PC-3 (cell line): ENCODE measurements at regions not wholly inside any gene's neighbourhood (a gene's known extent, or its start where the extent isn't known, plus 50 kb on each side); places are given as distances from the start of the nearest gene placed in this dataset.

Source experiments
- ATAC-seq: fragments of 200-7000 bp; cut with Tn5 transposase; 2 replicates; pipeline ENCODE4 v1.9.1; 2020; ENCODE audit warnings: mild to moderate bottlenecking, moderate library complexity
- BruUV-seq: library from RNA; stranded (reverse); fragments of 400-500 nt; replicated peaks from 2 replicates; lab custom pipeline; 2021; lab: Mats Ljungman, UMichigan
- CTCF ChIA-PET: fragments of 300-600 bp; sonication (Branson Sonifier 250); formaldehyde crosslinking; loops from one replicate; lab custom pipeline; 2022; ENCODE audit warnings: antibody characterized with exemption; lab: Charles Lee
- POLR2A ChIA-PET: fragments of 300-600 bp; sonication (Branson Sonifier 250); formaldehyde crosslinking; loops from one replicate; lab custom pipeline; 2022; ENCODE audit warnings: antibody characterized with exemption; ENCODE audit not compliant: unreplicated experiment; lab: Charles Lee
- DNase-seq: peaks from one replicate; pipeline ENCODE4 v3.0.0-alpha.2; 2015
- H2AFZ ChIP-seq: fragments of 300-600 bp; sonication (generic); 2 replicates; pipeline ENCODE4 v1.6.0; 2016; ENCODE audit warnings: antibody characterized with exemption, low read length
- H3F3A ChIP-seq: fragments of 300-600 bp; sonication (generic); one replicate; pipeline ENCODE4 v1.6.0; 2017; ENCODE audit warnings: antibody characterized with exemption, low read length, control low read depth, mild to moderate bottlenecking; ENCODE audit not compliant: unreplicated experiment
- H3K27ac ChIP-seq: fragments of 300-600 bp; sonication (generic); 2 replicates; pipeline ENCODE4 v1.5.1; 2016; ENCODE audit warnings: mild to moderate bottlenecking, low read length
- H3K27me3 ChIP-seq: fragments of 300-600 bp; sonication (generic); 2 replicates; pipeline ENCODE4 v1.6.1; 2016; ENCODE audit warnings: low read length, mixed read lengths
- H3K36me3 ChIP-seq: fragments of 300-600 bp; sonication (generic); 2 replicates; pipeline ENCODE4 v1.6.1; 2016; ENCODE audit warnings: low read depth, mixed run types, low read length, mixed read lengths
- H3K4me1 ChIP-seq: fragments of 300-600 bp; sonication (generic); 2 replicates; pipeline ENCODE4 v1.5.1; 2016; ENCODE audit warnings: low read length; ENCODE audit not compliant: insufficient read depth
- H3K4me2 ChIP-seq: fragments of 300-600 bp; sonication (generic); 2 replicates; pipeline ENCODE4 v1.6.0; 2016; ENCODE audit warnings: low read length
- H3K4me3 ChIP-seq: fragments of 300-600 bp; sonication (generic); 2 replicates; pipeline ENCODE4 v1.5.1; 2016; ENCODE audit warnings: mild to moderate bottlenecking, low read length, mixed read lengths
- H3K79me2 ChIP-seq: fragments of 300-600 bp; sonication (generic); 2 replicates; pipeline ENCODE4 v1.6.1; 2017; ENCODE audit warnings: low read length, mixed read lengths
- H3K9ac ChIP-seq: fragments of 300-600 bp; sonication (generic); 2 replicates; pipeline ENCODE4 v1.6.0; 2016; ENCODE audit warnings: mild to moderate bottlenecking, low read length
- H3K9me2 ChIP-seq: fragments of 300-600 bp; sonication (generic); replicated peaks from 2 replicates; pipeline ENCODE4 v1.6.1; 2016; ENCODE audit warnings: mixed run types, low read length, mixed read lengths
- H3K9me3 ChIP-seq: fragments of 300-600 bp; sonication (generic); 2 replicates; pipeline ENCODE4 v1.6.1; 2016; ENCODE audit warnings: low read length, mixed read lengths
- H4K20me1 ChIP-seq: fragments of 300-600 bp; sonication (generic); 2 replicates; pipeline ENCODE4 v1.6.1; 2016; ENCODE audit warnings: low read length, mixed read lengths
- CTCF ChIP-seq: fragments of 300-600 bp; sonication (generic); conservative IDR thresholded peaks from 2 replicates; pipeline ENCODE4 v1.5.1; 2017; ENCODE audit warnings: antibody characterized with exemption, low read depth, mild to moderate bottlenecking, low read length
- EZH2 ChIP-seq: fragments of 300-600 bp; sonication (generic); IDR thresholded peaks from one replicate; pipeline ENCODE4 v1.6.1; 2017; ENCODE audit warnings: antibody characterized with exemption, mild to moderate bottlenecking, low read length; ENCODE audit not compliant: unreplicated experiment
- EZH2phosphoT487 ChIP-seq: fragments of 300-600 bp; sonication (generic); IDR thresholded peaks from 2 replicates; pipeline ENCODE4 v1.6.1; 2018; ENCODE audit warnings: mild to moderate bottlenecking, antibody characterized with exemption, low read length, borderline replicate concordance
- intact Hi-C: fragments of 100-400 bp; cut with micrococcal nuclease; formaldehyde crosslinking; loops from 2 replicates; pipeline ENCODE4 v1.9.0; 2023

- peak; percentile 83 for DNase-seq
- H3K4me1 ChIP-seq = peaks cover 16% of the 10 kb centered on the region
- H3K9ac ChIP-seq = no peak overlapping the region
- no peaks in the 10 kb centered on the region for H3K79me2 ChIP-seq
- H3K4me2 ChIP-seq = peak overlapping the region; percentile 47
- intact Hi-C loops = loop anchor here (1.0 to 5.0 kb wide), 4 partner anchors 22 to 286 kb away; no protein-coding TSS in a partner anchor
- ChIA-PET POLR2A (no interaction called here), CTCF (no interaction called here)
- peak; percentile 99 for ATAC-seq
- no peaks in the 10 kb centered on the region for H3F3A ChIP-seq
- H3K9me2 ChIP-seq = no peaks in the 10 kb centered on the region
- TF ChIP-seq CTCF = no peak
- no peak for TF ChIP-seq EZH2
- no peak for TF ChIP-seq EZH2phosphoT487
- no peaks in the 10 kb centered on the region for H3K9me3 ChIP-seq
- no peaks in the 10 kb centered on the region for H3K27me3 ChIP-seq
- no peak overlapping the region for H3K4me3 ChIP-seq
- H2AFZ ChIP-seq = no peak overlapping the region
- H3K36me3 ChIP-seq = no peaks in the 10 kb centered on the region
- H3K27ac ChIP-seq = peak overlapping the region; percentile 58
- no TSS peak for BruUV-seq
- no peaks in the 10 kb centered on the region for H4K20me1 ChIP-seq
These were observed 122.2 kb upstream of the ADGRL4 start for GRCh38 chr1:79128722-79129121.

- CTCF ChIA-PET = no interaction called here
- Histone ChIP-seq H3K4me1 (peaks cover 16% of the 10 kb centered on the region), H3K79me2 (no peaks in the 10 kb centered on the region), H3K36me3 (no peaks in the 10 kb centered on the region), H3K9me2 (no peaks in the 10 kb centered on the region), H3K9ac (no peak overlapping the region), H2AFZ (no peak overlapping the region), H3K27ac (no peak overlapping the region), H3K4me2 (no peak overlapping the region), H3F3A (no peaks in the 10 kb centered on the region), H3K27me3 (no peaks in the 10 kb centered on the region), H3K4me3 (no peak overlapping the region), H4K20me1 (no peaks in the 10 kb centered on the region), H3K9me3 (no peaks in the 10 kb centered on the region)
- intact Hi-C loops = loop anchor here (5.0 kb wide), 1 partner anchor 282 kb away; no protein-coding TSS in a partner anchor
- peak; percentile 7 for DNase-seq
- no TSS peak for BruUV-seq
- no peak for TF ChIP-seq CTCF
- TF ChIP-seq EZH2phosphoT487 = no peak
- TF ChIP-seq EZH2 = no peak
- no peak for ATAC-seq
- POLR2A ChIA-PET = no interaction called here
These were observed 118.2 kb upstream of the ADGRL4 start for GRCh38 chr1:79124756-79125155.

GRCh38 chr1:79122521-79122920 is 116.0 kb upstream of the ADGRL4 start:
- Histone ChIP-seq H3K36me3 (no peaks in the 10 kb centered on the region), H3K4me3 (no peak overlapping the region), H3K9me3 (no peaks in the 10 kb centered on the region), H3K9ac (no peak overlapping the region), H3F3A (no peaks in the 10 kb centered on the region), H2AFZ (no peak overlapping the region), H3K4me1 (no peaks in the 10 kb centered on the region), H3K27me3 (no peaks in the 10 kb centered on the region), H3K9me2 (no peaks in the 10 kb centered on the region), H3K27ac (no peak overlapping the region), H4K20me1 (no peaks in the 10 kb centered on the region), H3K4me2 (no peak overlapping the region), H3K79me2 (no peaks in the 10 kb centered on the region)
- DNase-seq (no peak), ATAC-seq (no peak)
- no peak for TF ChIP-seq EZH2
- no peak for TF ChIP-seq CTCF
- CTCF ChIA-PET = no interaction called here
- intact Hi-C loops = no loop called here
- POLR2A ChIA-PET = no interaction called here
- no TSS peak for BruUV-seq
